ENCODE measurements at regions not wholly inside any gene's neighbourhood (a gene's known extent, or its start where the extent isn't known, plus 50 kb on each side); places are given as distances from the start of the nearest gene placed in this dataset.

- Histone ChIP-seq H2AFZ (ENCODE audit: low read depth, low read length, severe bottlenecking) (no peak overlapping the region), H3F3A (ENCODE audit: insufficient read depth) (no peaks in the 10 kb centered on the region), H3K9ac (ENCODE audit: low read length) (no peak overlapping the region), H3K9me2 (replicated peaks; ENCODE audit: insufficient read depth, low read length) (no peaks in the 10 kb centered on the region), H3K79me2 (ENCODE audit: insufficient read depth, low read length) (no peaks in the 10 kb centered on the region), H3K27ac (ENCODE audit: low read depth, low read length) (no peak overlapping the region), H3K36me3 (ENCODE audit: low read length) (no peaks in the 10 kb centered on the region), H4K20me1 (ENCODE audit: low read depth, low read length) (no peaks in the 10 kb centered on the region), H3K4me3 (ENCODE audit: insufficient read depth, low read length, poor library complexity, severe bottlenecking) (no peak overlapping the region), H3K9me3 (ENCODE audit: insufficient read depth, low read length) (no peaks in the 10 kb centered on the region), H3K27me3 (ENCODE audit: low read length) (no peaks in the 10 kb centered on the region), H3K4me2 (ENCODE audit: low read depth, low read length, poor library complexity, severe bottlenecking) (no peak overlapping the region)
- no peak for TF ChIP-seq EZH2phosphoT487 (conservative IDR thresholded peaks at IDR 0.05; ENCODE audit: low read length)
- TF ChIP-seq, protein P1, sequence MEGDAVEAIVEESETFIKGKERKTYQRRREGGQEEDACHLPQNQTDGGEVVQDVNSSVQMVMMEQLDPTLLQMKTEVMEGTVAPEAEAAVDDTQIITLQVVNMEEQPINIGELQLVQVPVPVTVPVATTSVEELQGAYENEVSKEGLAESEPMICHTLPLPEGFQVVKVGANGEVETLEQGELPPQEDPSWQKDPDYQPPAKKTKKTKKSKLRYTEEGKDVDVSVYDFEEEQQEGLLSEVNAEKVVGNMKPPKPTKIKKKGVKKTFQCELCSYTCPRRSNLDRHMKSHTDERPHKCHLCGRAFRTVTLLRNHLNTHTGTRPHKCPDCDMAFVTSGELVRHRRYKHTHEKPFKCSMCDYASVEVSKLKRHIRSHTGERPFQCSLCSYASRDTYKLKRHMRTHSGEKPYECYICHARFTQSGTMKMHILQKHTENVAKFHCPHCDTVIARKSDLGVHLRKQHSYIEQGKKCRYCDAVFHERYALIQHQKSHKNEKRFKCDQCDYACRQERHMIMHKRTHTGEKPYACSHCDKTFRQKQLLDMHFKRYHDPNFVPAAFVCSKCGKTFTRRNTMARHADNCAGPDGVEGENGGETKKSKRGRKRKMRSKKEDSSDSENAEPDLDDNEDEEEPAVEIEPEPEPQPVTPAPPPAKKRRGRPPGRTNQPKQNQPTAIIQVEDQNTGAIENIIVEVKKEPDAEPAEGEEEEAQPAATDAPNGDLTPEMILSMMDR (IDR thresholded peaks at IDR 0.05; ENCODE audit: insufficient read depth, low read length, poor library complexity, severe bottlenecking) = no peak
These were observed 49.9 kb upstream of the SSX2IP start for GRCh38 chr1:84740050-84740714.
